ENCODE measurements at regions not wholly inside any gene's neighbourhood (a gene's known extent, or its start where the extent isn't known, plus 50 kb on each side); places are given as distances from the start of the nearest gene placed in this dataset.

DNA sequence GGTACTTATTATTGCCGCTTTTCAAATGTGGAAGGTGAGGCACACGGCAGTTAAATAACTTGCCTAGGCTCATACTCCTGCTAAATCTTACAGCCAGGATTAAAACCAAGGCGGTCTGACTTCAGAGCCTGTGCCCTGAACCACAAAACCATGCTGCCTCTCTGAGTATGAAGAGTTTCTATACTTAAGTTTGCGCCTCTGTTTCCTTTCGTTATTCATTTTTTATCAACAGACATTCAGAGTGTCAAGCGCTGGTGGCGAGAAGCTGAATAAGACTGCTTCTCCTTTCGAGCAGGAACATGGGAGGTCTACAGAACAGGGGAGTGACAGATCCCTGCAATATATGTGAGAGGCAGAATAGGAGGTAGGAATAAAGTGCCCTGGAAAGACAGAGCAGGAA is 96.0 kb upstream of the DUSP10 start:
- no peak for TF ChIP-seq POLR2A (IDR thresholded peaks at IDR 0.05)
- TF ChIP-seq, protein P1, sequence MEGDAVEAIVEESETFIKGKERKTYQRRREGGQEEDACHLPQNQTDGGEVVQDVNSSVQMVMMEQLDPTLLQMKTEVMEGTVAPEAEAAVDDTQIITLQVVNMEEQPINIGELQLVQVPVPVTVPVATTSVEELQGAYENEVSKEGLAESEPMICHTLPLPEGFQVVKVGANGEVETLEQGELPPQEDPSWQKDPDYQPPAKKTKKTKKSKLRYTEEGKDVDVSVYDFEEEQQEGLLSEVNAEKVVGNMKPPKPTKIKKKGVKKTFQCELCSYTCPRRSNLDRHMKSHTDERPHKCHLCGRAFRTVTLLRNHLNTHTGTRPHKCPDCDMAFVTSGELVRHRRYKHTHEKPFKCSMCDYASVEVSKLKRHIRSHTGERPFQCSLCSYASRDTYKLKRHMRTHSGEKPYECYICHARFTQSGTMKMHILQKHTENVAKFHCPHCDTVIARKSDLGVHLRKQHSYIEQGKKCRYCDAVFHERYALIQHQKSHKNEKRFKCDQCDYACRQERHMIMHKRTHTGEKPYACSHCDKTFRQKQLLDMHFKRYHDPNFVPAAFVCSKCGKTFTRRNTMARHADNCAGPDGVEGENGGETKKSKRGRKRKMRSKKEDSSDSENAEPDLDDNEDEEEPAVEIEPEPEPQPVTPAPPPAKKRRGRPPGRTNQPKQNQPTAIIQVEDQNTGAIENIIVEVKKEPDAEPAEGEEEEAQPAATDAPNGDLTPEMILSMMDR (IDR thresholded peaks at IDR 0.05), result no peak

Data from sigmoid colon (tissue), 3 donors.